SK-N-MC (cell line): ENCODE measurements at regions not wholly inside any gene's neighbourhood (a gene's known extent, or its start where the extent isn't known, plus 50 kb on each side); places are given as distances from the start of the nearest gene placed in this dataset.

Source experiments
- EZH2 ChIP-seq: fragments of 200-600 bp; sonication (generic); IDR thresholded peaks from one replicate; pipeline ENCODE4 v1.6.1; 2017; ENCODE audit warnings: antibody characterized with exemption
- FOXP2 ChIP-seq: optimal IDR thresholded peaks from 2 replicates; pipeline ENCODE3; 2011; ENCODE audit warnings: mild to moderate bottlenecking, moderate library complexity; ENCODE audit not compliant: insufficient read depth; ENCODE audit errors: extremely low read length, control extremely low read depth
- POLR2AphosphoS5 ChIP-seq: IDR thresholded peaks from 2 replicates; pipeline ENCODE4 v1.6.1; 2012; ENCODE audit warnings: mild to moderate bottlenecking, low read depth, low read length, borderline replicate concordance

- TF ChIP-seq POLR2AphosphoS5, result no peak
- TF ChIP-seq EZH2, result no peak
- no peak for TF ChIP-seq FOXP2
Measured at GRCh38 chr3:31462050-31462569, 70.6 kb upstream of the STT3B start.
